ENCODE measurements at regions not wholly inside any gene's neighbourhood (a gene's known extent, or its start where the extent isn't known, plus 50 kb on each side); places are given as distances from the start of the nearest gene placed in this dataset.

DNA sequence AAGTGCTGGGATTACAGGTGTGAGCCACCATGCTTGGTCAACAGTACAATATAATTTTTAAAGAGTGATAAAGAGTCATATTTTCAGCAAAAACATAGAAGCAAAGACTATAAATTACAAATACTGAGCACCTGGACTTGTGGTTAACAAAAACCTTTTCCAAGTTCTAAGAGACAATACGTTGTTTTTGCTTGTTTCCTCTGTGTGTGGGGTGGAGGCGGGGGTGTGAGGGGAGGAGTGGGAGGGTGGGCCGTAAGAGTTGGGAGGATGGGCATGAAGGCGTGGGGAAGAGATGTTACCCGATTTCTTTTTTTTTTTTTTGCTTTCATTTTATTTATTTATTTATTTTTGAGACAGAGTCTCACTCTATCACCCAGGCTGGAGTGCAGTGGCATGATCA is 78.0 kb upstream of the WIPF1 start:
- TF ChIP-seq, protein P1, sequence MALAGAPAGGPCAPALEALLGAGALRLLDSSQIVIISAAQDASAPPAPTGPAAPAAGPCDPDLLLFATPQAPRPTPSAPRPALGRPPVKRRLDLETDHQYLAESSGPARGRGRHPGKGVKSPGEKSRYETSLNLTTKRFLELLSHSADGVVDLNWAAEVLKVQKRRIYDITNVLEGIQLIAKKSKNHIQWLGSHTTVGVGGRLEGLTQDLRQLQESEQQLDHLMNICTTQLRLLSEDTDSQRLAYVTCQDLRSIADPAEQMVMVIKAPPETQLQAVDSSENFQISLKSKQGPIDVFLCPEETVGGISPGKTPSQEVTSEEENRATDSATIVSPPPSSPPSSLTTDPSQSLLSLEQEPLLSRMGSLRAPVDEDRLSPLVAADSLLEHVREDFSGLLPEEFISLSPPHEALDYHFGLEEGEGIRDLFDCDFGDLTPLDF (CRISPR knock-in tag; IDR thresholded peaks at IDR 0.05): no peak
- TF ChIP-seq GABPB1 (CRISPR knock-in tag; IDR thresholded peaks at IDR 0.05): no peak
- no peak for TF ChIP-seq OVOL2 (CRISPR knock-in tag; IDR thresholded peaks at IDR 0.05; ENCODE audit: borderline replicate concordance)
- TF ChIP-seq ZBTB43 (CRISPR knock-in tag; IDR thresholded peaks at IDR 0.05): no peak
- TF ChIP-seq NR2C2 (CRISPR knock-in tag; IDR thresholded peaks at IDR 0.05): no peak
- no peak for TF ChIP-seq FOXP4 (CRISPR knock-in tag; IDR thresholded peaks at IDR 0.05)
- TF ChIP-seq ATF6 (CRISPR knock-in tag; IDR thresholded peaks at IDR 0.05): no peak
- TF ChIP-seq SMAD4 (CRISPR knock-in tag; IDR thresholded peaks at IDR 0.05): no peak
- TF ChIP-seq KAT7 (CRISPR knock-in tag; IDR thresholded peaks at IDR 0.05; ENCODE audit: borderline replicate concordance): no peak
- no peak for TF ChIP-seq USF1 (CRISPR knock-in tag; IDR thresholded peaks at IDR 0.05)
- no peak for TF ChIP-seq PREB (CRISPR knock-in tag; IDR thresholded peaks at IDR 0.05; ENCODE audit: borderline replicate concordance)
- TF ChIP-seq ZNF138 (CRISPR knock-in tag; conservative IDR thresholded peaks at IDR 0.05): no peak
- TF ChIP-seq RELA (CRISPR knock-in tag; IDR thresholded peaks at IDR 0.05; ENCODE audit: borderline replicate concordance): no peak
- TF ChIP-seq ZSCAN18 (CRISPR knock-in tag; IDR thresholded peaks at IDR 0.05): no peak
- no peak for TF ChIP-seq HMGA2 (CRISPR knock-in tag; IDR thresholded peaks at IDR 0.05)
- no peak for TF ChIP-seq EMX1 (CRISPR knock-in tag; IDR thresholded peaks at IDR 0.05)
- TF ChIP-seq ATF3 (CRISPR knock-in tag; conservative IDR thresholded peaks at IDR 0.05): no peak
- TF ChIP-seq, protein P2, sequence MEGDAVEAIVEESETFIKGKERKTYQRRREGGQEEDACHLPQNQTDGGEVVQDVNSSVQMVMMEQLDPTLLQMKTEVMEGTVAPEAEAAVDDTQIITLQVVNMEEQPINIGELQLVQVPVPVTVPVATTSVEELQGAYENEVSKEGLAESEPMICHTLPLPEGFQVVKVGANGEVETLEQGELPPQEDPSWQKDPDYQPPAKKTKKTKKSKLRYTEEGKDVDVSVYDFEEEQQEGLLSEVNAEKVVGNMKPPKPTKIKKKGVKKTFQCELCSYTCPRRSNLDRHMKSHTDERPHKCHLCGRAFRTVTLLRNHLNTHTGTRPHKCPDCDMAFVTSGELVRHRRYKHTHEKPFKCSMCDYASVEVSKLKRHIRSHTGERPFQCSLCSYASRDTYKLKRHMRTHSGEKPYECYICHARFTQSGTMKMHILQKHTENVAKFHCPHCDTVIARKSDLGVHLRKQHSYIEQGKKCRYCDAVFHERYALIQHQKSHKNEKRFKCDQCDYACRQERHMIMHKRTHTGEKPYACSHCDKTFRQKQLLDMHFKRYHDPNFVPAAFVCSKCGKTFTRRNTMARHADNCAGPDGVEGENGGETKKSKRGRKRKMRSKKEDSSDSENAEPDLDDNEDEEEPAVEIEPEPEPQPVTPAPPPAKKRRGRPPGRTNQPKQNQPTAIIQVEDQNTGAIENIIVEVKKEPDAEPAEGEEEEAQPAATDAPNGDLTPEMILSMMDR (IDR thresholded peaks at IDR 0.05): no peak
- TF ChIP-seq CREM (CRISPR knock-in tag; IDR thresholded peaks at IDR 0.05): no peak
- TF ChIP-seq, protein P3, sequence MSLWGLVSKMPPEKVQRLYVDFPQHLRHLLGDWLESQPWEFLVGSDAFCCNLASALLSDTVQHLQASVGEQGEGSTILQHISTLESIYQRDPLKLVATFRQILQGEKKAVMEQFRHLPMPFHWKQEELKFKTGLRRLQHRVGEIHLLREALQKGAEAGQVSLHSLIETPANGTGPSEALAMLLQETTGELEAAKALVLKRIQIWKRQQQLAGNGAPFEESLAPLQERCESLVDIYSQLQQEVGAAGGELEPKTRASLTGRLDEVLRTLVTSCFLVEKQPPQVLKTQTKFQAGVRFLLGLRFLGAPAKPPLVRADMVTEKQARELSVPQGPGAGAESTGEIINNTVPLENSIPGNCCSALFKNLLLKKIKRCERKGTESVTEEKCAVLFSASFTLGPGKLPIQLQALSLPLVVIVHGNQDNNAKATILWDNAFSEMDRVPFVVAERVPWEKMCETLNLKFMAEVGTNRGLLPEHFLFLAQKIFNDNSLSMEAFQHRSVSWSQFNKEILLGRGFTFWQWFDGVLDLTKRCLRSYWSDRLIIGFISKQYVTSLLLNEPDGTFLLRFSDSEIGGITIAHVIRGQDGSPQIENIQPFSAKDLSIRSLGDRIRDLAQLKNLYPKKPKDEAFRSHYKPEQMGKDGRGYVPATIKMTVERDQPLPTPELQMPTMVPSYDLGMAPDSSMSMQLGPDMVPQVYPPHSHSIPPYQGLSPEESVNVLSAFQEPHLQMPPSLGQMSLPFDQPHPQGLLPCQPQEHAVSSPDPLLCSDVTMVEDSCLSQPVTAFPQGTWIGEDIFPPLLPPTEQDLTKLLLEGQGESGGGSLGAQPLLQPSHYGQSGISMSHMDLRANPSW (CRISPR knock-in tag; conservative IDR thresholded peaks at IDR 0.05; ENCODE audit: low read depth): no peak
- DNase-seq (ENCODE audit: low spot score) (no peak), ATAC-seq (no peak)
- Mint-ChIP-seq H3K27me3 (ENCODE audit: low read depth) (peaks cover 22% of the 10 kb centered on the region), H3K4me3 (no peak overlapping the region), H3K27ac (no peak overlapping the region), H3K4me1 (no peaks in the 10 kb centered on the region), H3K9me3 (peaks cover 30% of the 10 kb centered on the region), H3K36me3 (peaks cover 26% of the 10 kb centered on the region)
- ChIA-PET CTCF (no interaction called here), POLR2A (no interaction called here)

Data from WTC11 (cell line).